DOHH2 (cell line): ENCODE measurements at regions not wholly inside any gene's neighbourhood (a gene's known extent, or its start where the extent isn't known, plus 50 kb on each side); places are given as distances from the start of the nearest gene placed in this dataset.

Experiments used
- CTCF ChIP-seq: fragments of 200-600 bp; sonication (generic); IDR thresholded peaks from one replicate; pipeline ENCODE4 v1.5.1; 2014; ENCODE audit warnings: antibody characterized with exemption, mild to moderate bottlenecking, low read depth, low read length; ENCODE audit not compliant: poor library complexity, severe bottlenecking
- EZH2phosphoT487 ChIP-seq: fragments of 200-600 bp; sonication (generic); IDR thresholded peaks from 2 replicates; pipeline ENCODE4 v1.6.1; 2017; ENCODE audit warnings: borderline replicate concordance, mild to moderate bottlenecking, antibody characterized with exemption, low read length, moderate library complexity, mixed read lengths

GRCh38 chr2:147025646-147026585 lies 818.9 kb upstream of the ACVR2A start:
- TF ChIP-seq CTCF (no peak), EZH2phosphoT487 (no peak)
